Duodenal mucosa (tissue), 2 donors: ENCODE measurements at regions not wholly inside any gene's neighbourhood (a gene's known extent, or its start where the extent isn't known, plus 50 kb on each side); places are given as distances from the start of the nearest gene placed in this dataset.

Source experiments
- H3K27ac ChIP-seq: one replicate; pipeline ENCODE4 v1.7.0; 2013; ENCODE audit warnings: low read depth, low read length
- H3K27me3 ChIP-seq, 2 donors: one replicate each; pipeline ENCODE4 v1.7.0; 2013; ENCODE audit warnings: low read length in 2 of 2, control low read depth in 1 of 2; ENCODE audit not compliant: insufficient read depth in 2 of 2, control insufficient read depth in 1 of 2
- H3K36me3 ChIP-seq, 2 donors: one replicate each; pipeline ENCODE4 v1.7.0; 2013; ENCODE audit warnings: low read length in 2 of 2, control low read depth in 1 of 2; ENCODE audit not compliant: insufficient read depth in 2 of 2, control insufficient read depth in 1 of 2
- H3K4me1 ChIP-seq, 2 donors: one replicate each; pipeline ENCODE4 v1.7.0; 2013; ENCODE audit warnings: low read length in 2 of 2, control low read depth in 1 of 2; ENCODE audit not compliant: insufficient read depth in 2 of 2, control insufficient read depth in 1 of 2
- H3K4me3 ChIP-seq, 2 donors: one replicate each; pipeline ENCODE4 v1.7.0; 2013; ENCODE audit warnings: low read length in 2 of 2, low read depth in 1 of 2
- H3K9ac ChIP-seq, 2 donors: one replicate each; pipeline ENCODE4 v1.7.0; 2013; ENCODE audit warnings: low read length in 2 of 2, low read depth in 1 of 2
- H3K9me3 ChIP-seq, 2 donors: one replicate each; pipeline ENCODE4 v1.7.0; 2013; ENCODE audit warnings: low read length in 2 of 2, control low read depth in 1 of 2; ENCODE audit not compliant: control insufficient read depth in 1 of 2

DNA sequence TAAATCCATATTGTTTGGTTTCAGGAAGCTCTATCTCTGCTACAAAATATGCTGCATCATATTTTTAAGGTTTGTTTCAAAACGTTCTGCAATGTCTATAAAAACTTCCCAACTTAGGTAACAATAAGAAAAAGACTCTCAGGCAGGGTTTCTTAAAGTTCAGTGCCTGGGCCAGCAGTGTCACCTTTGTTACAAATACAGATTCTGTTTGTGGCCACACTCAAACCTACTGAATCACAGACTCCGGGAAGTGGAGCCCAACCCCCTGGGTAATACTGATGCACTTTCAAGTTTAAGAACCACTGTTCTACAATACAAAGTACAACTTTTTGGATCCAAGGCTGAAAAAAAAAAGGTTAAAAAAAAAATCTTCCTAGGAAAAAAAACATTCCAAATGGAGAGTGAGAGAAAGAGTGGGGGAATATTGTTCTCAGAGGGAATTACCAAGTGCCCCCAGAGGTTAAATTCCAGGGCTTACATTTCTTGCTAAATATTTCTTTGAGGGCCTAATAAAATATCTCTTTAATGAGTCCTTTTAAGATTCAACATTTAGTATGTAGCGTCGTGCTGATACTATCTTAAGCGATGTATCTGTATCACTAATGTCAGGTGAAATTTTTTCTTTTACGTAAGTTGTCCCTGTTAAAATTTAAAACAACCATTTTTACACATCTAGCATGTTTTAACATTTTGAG lies 476.7 kb downstream of the TXNL1 start:
- Histone ChIP-seq H3K9me3 (no peaks in the 10 kb centered on the region), H3K27me3 (no peaks in the 10 kb centered on the region), H3K36me3 (no peaks in the 10 kb centered on the region), H3K27ac (no peak overlapping the region), H3K9ac (no peak overlapping the region), H3K4me3 (no peak overlapping the region), H3K4me1 (peaks cover 6 to 15% of the 10 kb centered on the region in 2 donors)

GRCh38 chr18:56158676-56159075 lies 479.7 kb downstream of the TXNL1 start:
- Histone ChIP-seq H3K9me3 (no peaks in the 10 kb centered on the region), H3K9ac (no peak overlapping the region), H3K4me1 (peaks cover 6 to 15% of the 10 kb centered on the region in 2 donors), H3K27ac (no peak overlapping the region), H3K36me3 (no peaks in the 10 kb centered on the region), H3K4me3 (no peak overlapping the region), H3K27me3 (no peaks in the 10 kb centered on the region)

DNA sequence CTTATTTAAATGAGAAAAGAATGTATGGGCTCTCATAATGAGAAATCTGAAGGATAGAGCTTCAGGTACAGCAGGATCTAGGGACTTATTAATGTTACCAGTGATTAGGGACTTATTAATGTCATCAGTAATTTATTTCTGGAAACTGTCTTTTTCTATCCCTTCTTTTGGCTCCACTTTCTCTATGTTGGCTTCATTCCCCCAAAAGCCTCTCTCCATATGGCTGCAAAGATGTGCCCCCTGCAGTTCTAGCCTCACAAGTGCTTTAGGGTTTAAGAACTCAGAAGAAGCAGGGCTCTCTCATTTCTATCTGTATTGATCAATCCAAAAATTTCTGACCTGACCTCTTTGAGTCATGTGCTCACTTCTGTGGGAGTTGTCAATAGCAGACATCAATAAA lies 480.9 kb downstream of the TXNL1 start:
- Histone ChIP-seq H3K36me3 (no peaks in the 10 kb centered on the region), H3K4me3 (no peak overlapping the region), H3K27me3 (no peaks in the 10 kb centered on the region), H3K27ac (no peak overlapping the region), H3K9ac (no peak overlapping the region), H3K4me1 (peaks cover 6 to 8% of the 10 kb centered on the region in 2 donors), H3K9me3 (no peaks in the 10 kb centered on the region)

DNA sequence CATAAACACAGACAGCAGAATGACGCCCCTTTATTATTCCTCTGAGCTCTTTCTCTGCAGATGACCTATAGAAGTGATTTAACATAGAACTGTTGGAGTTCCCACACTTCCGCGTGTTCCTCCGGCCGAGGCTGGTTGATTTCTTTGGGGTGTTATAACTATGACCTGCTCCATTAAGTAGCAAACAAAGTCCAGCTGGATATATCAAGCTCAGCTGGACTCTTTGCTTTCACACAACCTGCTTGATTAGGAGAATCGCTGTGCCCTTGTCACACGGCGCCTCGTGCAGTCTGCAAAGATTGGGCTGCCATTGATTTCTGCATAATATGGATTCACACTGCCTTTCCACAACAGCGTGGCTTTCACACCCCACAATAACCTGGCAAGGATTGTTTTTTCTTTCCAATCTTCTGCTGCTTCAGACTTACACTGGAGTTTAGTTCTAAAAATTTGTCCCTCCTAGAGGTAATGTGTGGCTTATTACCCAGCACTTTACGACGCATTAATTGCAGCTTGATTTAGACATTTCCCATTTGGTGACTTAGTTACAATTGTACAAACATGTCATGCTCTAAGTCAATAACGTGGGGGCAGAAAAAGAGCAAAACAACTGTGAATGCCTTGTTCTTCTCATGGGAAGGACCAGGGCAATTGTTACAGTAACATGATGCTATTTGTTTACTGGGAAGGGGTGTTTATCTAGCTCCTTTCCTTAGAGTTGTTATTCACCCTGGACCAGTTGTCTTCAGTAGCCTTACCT lies 485.7 kb downstream of the TXNL1 start:
- Histone ChIP-seq H3K9me3 (no peaks in the 10 kb centered on the region), H3K4me3 (peak overlapping the region in 1 of 2 donors; percentile 28), H3K36me3 (no peaks in the 10 kb centered on the region), H3K4me1 (peaks cover 0 to 7% of the 10 kb centered on the region in 2 donors), H3K27ac (no peak overlapping the region), H3K27me3 (no peaks in the 10 kb centered on the region), H3K9ac (no peak overlapping the region)

- Histone ChIP-seq H3K9ac (no peak overlapping the region), H3K27ac (no peak overlapping the region), H3K36me3 (no peaks in the 10 kb centered on the region), H3K4me1 (peaks cover 0 to 7% of the 10 kb centered on the region in 2 donors), H3K4me3 (no peak overlapping the region), H3K9me3 (no peaks in the 10 kb centered on the region), H3K27me3 (no peaks in the 10 kb centered on the region)
These were observed 490.0 kb downstream of the TXNL1 start for GRCh38 chr18:56148373-56148772.

DNA sequence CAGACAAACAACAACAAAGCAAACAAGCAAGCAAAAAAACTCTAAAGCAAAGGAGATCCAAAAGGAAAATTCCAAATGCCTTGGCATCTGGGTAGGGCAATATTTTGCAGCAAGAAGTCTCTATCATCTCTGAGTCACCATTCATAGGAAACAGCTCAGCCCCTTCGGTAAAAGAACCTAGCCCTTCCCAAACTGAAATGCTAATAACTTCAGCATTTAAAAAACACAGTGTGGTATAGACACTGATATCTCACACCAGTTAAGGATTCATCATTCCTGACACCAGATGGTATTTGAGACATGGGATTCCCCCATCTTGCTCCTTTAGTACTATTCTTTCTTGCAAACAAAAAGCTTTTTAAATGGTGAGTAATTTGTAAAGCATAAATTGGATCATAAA lies 491.8 kb downstream of the TXNL1 start:
- Histone ChIP-seq H3K9me3 (no peaks in the 10 kb centered on the region), H3K27me3 (no peaks in the 10 kb centered on the region), H3K27ac (no peak overlapping the region), H3K9ac (no peak overlapping the region), H3K36me3 (no peaks in the 10 kb centered on the region), H3K4me3 (no peak overlapping the region), H3K4me1 (no peaks in the 10 kb centered on the region)

DNA sequence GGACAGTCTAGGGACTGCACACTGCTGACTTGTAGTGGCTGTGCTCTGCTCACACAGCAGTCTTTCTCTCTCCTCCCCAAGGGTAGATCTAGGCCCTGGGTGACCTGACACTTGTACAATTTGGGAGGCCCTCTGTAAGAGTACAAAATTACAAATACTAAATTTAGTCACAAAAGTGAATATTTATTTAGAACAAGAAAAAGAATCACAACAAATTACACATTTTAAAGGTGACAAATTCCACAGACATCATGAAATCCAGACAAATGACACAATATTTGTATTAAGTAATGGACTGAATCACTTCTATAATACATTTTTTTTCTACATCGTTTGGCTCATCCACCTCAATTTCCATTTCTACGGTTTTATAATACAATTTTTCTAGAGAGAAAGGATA lies 496.4 kb downstream of the TXNL1 start:
- no peaks in the 10 kb centered on the region for H3K27me3 ChIP-seq
- H3K9me3 ChIP-seq, result no peaks in the 10 kb centered on the region
- H3K4me3 ChIP-seq, result no peak overlapping the region
- no peaks in the 10 kb centered on the region for H3K36me3 ChIP-seq
- no peaks in the 10 kb centered on the region for H3K4me1 ChIP-seq
- H3K9ac ChIP-seq, result no peak overlapping the region
- no peak overlapping the region for H3K27ac ChIP-seq

DNA sequence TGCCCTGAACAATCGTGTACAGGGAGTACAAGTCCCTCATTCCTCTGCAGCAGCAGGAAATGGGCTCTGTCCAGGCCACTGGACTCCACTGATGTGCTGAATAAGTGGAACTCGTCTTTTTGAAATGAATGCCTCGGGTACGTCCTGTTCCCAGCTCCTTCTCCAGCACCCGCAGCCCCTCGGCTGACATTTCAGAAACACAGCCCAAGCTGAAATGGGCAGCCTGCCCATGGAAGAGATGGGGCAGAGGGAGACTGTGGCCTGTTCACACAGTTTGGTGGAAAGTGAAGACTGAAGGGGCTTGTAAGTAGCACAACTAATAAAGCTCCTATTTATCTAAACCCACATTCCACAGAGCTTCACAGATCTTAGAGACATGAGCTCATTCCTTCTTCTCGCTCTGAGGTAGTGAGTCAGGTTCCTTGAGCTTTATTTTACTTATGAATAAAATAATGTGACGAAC lies 498.6 kb downstream of the TXNL1 start:
- H3K4me1 ChIP-seq, result no peaks in the 10 kb centered on the region
- no peaks in the 10 kb centered on the region for H3K36me3 ChIP-seq

GRCh38 chr18:56139372-56139771 lies 499.0 kb downstream of the TXNL1 start:
- H3K27me3 ChIP-seq, result no peaks in the 10 kb centered on the region
- no peak overlapping the region for H3K4me3 ChIP-seq
- no peaks in the 10 kb centered on the region for H3K36me3 ChIP-seq
- no peaks in the 10 kb centered on the region for H3K9me3 ChIP-seq
- no peak overlapping the region for H3K27ac ChIP-seq
- no peaks in the 10 kb centered on the region for H3K4me1 ChIP-seq
- H3K9ac ChIP-seq, result no peak overlapping the region

More for the DNA sequence above, 498.6 kb downstream of the TXNL1 start:
- Histone ChIP-seq H3K27me3 (no peaks in the 10 kb centered on the region), H3K9me3 (no peaks in the 10 kb centered on the region), H3K27ac (no peak overlapping the region), H3K4me3 (no peak overlapping the region), H3K9ac (no peak overlapping the region)

DNA sequence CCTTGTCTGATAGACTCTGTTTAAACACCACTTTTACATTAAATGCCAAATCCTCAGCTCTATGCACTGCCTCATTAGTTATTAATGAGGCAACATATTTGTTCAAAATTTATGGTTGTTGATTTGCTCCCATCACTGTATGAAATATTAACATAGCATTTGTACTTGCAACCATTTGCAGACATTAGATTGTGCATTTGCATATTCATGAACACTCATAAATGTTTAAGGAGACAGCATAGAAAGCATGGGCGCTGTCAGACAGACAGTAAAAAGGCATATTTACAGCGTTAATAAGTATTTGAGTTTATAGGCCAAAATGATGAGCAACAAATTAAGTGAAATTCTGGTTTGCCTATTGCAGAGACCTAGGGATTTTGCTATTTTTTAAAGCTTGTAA lies 502.3 kb downstream of the TXNL1 start:
- no peaks in the 10 kb centered on the region for H3K27me3 ChIP-seq
- H3K27ac ChIP-seq, result no peak overlapping the region
- no peak overlapping the region for H3K9ac ChIP-seq
- no peak overlapping the region for H3K4me3 ChIP-seq
- H3K9me3 ChIP-seq, result no peaks in the 10 kb centered on the region
- no peaks in the 10 kb centered on the region for H3K36me3 ChIP-seq
- H3K4me1 ChIP-seq, result no peaks in the 10 kb centered on the region
